ENCODE measurements at regions not wholly inside any gene's neighbourhood (a gene's known extent, or its start where the extent isn't known, plus 50 kb on each side); places are given as distances from the start of the nearest gene placed in this dataset.

DNA sequence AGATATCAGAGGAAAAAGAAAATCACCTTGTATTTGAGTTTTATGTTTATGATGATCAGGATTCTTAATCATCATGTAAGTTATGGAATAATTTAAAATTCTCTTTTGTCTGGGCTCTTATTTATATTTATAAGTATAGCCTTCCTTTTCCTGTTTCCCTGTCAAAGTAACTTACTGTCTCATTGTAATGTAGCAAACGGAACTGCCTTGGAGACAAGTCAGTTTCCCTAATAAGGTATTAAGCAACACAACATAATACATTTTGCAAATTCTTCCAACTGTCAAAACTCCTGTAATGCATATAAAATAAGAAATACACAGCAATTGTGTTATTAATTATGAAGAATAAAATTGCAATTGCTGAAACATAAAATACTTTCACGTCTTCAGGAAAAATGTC lies 463.2 kb downstream of the MAT2B start:
- TF ChIP-seq, protein P1, sequence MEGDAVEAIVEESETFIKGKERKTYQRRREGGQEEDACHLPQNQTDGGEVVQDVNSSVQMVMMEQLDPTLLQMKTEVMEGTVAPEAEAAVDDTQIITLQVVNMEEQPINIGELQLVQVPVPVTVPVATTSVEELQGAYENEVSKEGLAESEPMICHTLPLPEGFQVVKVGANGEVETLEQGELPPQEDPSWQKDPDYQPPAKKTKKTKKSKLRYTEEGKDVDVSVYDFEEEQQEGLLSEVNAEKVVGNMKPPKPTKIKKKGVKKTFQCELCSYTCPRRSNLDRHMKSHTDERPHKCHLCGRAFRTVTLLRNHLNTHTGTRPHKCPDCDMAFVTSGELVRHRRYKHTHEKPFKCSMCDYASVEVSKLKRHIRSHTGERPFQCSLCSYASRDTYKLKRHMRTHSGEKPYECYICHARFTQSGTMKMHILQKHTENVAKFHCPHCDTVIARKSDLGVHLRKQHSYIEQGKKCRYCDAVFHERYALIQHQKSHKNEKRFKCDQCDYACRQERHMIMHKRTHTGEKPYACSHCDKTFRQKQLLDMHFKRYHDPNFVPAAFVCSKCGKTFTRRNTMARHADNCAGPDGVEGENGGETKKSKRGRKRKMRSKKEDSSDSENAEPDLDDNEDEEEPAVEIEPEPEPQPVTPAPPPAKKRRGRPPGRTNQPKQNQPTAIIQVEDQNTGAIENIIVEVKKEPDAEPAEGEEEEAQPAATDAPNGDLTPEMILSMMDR (IDR thresholded peaks at IDR 0.05), result no peak
- TF ChIP-seq POLR2A (IDR thresholded peaks at IDR 0.05), result no peak
